Dermis blood vessel endothelial cell (primary cell): ENCODE measurements at regions not wholly inside any gene's neighbourhood (a gene's known extent, or its start where the extent isn't known, plus 50 kb on each side); places are given as distances from the start of the nearest gene placed in this dataset.
"Not testable (repeated sequence)": the region's sequence is repeated elsewhere in the genome, so short reads cannot be mapped to it uniquely, and the experiment has no call there.

Experiments
- DNase-seq: peaks from one replicate; pipeline ENCODE4 v3.0.0; 2010

- not testable (repeated sequence) for DNase-seq
Observed at GRCh38 chrX:122224137-122224536, 959.9 kb upstream of the GRIA3 start.

DNA sequence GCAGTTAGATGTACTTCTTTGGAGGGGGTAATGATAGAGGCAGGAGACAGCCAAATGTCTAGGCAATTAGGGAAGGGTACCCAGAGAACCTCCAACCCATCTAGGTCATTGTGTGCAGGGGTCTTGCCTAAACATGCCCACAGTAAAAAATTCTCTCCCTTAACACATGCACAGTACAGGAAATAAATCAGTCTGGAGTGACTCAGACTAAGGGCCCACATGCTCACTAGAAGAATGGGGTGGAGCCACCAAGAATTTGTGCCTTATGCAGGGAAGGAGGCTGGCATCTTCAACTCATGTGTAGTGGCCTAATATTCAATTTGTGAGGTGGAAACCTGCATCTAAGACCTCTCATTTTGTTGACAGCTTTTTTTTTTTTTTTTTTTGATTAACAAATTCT, 945.3 kb upstream of the GRIA3 start:
- DNase-seq, result no peak

GRCh38 chrX:122241959-122242358, 942.1 kb upstream of the GRIA3 start:
- no peak for DNase-seq

GRCh38 chrX:122244080-122244479, 940.0 kb upstream of the GRIA3 start:
- DNase-seq, result no peak

- no peak for DNase-seq
Observed at GRCh38 chrX:122245175-122245574, 938.9 kb upstream of the GRIA3 start.

DNA sequence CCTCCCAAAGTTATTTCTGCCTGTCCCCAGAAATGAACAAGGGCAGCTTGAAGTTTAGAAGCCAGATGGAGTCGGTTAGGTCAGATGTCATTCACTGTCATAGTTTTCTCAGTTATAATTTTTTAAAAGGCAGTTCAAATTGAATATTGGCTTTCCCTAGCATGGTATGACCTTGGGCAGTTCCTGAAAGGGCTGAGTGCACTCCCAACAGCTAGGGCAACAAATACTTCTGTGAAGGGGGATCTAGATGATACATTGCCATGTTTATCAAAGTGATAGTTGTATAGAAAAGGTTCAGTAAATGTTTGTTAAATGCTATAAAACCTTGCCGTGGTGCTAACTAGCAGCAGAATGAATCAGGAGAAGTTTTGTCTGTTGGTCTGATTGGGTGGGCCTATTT, 938.1 kb upstream of the GRIA3 start:
- DNase-seq, result no peak

DNA sequence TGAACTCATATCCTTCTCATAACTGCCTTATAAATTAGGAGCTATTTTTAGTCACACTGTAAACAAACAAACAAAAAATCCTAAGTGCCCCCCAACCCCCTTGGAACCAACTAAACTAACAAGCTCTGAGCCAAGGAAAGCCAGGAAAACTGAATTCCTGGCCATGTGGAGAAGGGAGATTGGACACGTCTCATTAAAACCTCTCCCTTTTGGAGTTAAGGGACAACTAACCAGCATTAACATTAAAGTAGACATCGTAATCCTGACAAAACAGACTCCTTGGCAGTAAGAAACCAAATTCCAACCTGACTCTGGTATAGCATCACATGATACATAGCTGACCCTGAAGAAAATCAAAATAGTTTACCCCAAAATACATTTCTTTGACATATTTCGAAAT, 937.1 kb upstream of the GRIA3 start:
- no peak for DNase-seq

DNA sequence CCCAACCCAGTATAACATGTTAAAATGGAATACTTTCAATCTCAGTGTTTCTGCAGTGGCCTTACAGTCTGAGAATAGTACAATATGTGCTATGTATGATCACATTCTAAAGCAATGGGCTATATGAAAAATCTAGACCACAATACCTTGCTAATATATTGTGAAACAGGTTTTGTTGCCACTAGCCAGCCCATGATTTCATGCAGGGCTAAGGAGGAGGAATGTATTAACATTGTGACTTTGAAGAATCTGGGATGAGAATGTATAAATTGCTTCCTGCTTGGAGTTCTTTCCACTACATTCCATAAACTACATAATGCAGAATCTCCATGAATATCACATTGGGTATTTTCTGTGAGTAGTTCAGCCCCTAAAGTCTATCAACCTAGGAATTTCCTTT, 935.4 kb upstream of the GRIA3 start:
- no peak for DNase-seq

DNA sequence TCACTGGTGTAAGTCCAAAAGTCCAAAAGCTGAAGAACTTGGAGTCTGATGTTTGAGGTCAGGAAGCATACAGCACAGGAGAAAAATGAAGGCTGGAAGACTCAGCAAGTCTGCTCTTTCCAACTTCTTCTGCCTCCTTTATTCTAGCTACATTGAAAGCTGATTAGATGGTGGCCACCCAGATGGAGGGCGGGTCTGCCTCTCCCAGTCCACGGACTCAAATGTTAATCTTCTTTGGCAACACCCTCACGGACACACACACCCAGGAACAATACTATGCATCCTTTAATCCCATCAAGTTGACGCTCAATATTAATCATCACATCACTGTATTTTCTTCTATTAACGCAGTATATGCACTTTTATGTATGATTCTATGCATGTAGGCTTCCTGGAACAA, 931.6 kb upstream of the GRIA3 start:
- DNase-seq, result no peak

DNA sequence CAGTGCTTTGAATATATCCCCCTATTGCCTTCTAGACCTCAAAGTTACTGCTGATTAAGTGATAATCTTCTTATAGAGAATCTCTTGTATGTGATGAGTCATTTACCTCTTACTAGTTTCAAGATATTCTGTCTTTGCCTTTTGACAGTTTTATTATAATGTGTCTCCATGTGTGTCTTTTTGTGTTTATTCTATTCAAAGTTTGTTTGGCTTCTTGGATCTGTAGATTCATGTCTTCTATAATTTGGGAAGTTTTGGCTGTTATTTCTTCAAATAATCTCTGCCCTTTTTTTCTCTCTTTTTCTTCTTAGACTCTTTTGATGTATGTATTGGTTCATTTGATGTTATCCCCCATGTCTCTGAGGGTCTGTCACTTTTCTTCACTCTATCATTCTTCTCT, 915.7 kb upstream of the GRIA3 start:
- DNase-seq, result no peak

DNA sequence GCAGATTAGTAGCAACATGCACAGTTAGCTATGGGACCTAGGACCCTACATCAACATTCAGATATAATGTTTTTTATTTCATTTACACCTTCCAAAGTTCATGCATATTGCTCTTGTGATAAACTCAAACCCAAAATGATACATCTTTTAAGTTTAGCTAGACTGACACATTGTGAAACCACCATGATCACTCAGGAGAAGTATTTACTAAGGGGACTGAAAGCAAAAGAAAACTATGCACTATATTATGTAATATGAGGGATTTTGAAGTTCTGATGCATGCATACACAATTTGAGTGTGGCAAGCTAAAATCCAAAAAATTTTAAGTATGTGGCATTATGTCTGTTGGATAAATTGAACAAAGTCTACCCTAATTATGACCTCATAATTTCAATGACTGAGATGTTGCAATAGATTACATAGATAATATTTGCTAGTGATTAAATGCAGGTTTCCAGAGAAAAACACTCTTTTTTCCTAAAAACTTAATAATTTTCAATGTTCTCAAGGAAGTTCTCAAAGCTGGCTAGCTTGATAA, 914.8 kb upstream of the GRIA3 start:
- no peak for DNase-seq

- no peak for DNase-seq
Observed at GRCh38 chrX:122270809-122271494, 913.1 kb upstream of the GRIA3 start.

GRCh38 chrX:122272011-122272410, 912.1 kb upstream of the GRIA3 start:
- DNase-seq, result no peak

GRCh38 chrX:122279746-122280145, 904.3 kb upstream of the GRIA3 start:
- DNase-seq, result no peak

DNA sequence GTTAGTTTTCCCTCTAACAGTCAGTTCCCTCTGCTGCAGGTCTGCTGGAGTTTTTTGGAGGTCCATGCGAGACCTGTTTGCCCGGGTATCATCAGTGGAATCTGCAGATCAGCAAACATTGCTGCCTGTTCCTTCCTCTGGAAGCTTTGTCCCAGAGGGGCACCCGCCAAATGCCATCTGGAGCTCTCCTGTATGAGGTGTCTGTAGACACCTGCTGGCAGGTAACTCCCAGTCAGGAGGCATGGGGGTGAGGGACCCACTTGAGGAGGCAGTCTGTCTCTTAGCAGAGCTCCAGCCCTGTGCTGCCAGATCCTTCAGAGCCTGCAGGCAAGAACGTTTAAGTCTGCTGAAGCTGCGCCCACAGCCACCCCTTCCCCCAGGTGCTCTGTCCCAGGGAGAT, 884.3 kb upstream of the GRIA3 start:
- not testable (repeated sequence) for DNase-seq

- DNase-seq, result no peak
Observed at GRCh38 chrX:122301491-122301890, 882.6 kb upstream of the GRIA3 start.

- DNase-seq, result no peak
Observed at GRCh38 chrX:122303761-122304160, 880.3 kb upstream of the GRIA3 start.

GRCh38 chrX:122344816-122345215, 839.3 kb upstream of the GRIA3 start:
- DNase-seq, result no peak

GRCh38 chrX:122363112-122363795, 820.8 kb upstream of the GRIA3 start:
- no peak for DNase-seq

GRCh38 chrX:122375533-122375932, 808.5 kb upstream of the GRIA3 start:
- DNase-seq, result not testable (repeated sequence)

- DNase-seq, result no peak
Observed at GRCh38 chrX:122389005-122389404, 795.1 kb upstream of the GRIA3 start.

GRCh38 chrX:122418758-122419157, 765.3 kb upstream of the GRIA3 start:
- DNase-seq, result no peak

DNA sequence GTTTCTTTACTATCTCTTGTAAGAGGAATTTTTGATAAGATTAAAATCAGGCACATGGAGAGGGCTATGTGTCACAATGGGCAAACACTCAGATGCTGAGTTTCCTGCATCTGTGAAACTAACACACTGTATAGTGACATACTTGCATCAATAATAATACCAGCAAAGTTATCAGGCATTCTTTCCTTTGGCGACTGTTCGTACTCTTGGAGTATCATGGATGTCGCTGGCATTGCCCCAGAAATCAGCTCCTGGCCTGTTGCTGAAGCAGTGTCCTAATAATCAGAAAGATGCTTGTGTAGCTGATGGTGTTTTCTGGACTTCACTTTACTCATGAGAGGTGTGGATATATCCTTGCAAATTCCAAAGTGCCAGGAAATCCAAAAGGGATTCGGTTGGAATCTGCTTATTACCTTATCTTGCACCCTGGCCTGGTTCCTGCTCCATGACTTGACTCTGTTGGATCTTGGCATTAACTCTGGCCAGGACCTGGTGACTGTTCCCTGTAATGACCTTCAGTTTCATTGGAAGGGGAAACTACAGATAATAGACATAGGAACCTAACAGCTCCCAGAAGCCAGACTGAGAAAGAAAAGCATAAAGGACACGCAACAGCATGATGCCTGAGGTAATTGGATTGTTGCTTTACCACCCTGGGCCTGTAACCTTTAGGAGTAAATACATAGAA, 762.5 kb upstream of the GRIA3 start:
- DNase-seq, result no peak

DNA sequence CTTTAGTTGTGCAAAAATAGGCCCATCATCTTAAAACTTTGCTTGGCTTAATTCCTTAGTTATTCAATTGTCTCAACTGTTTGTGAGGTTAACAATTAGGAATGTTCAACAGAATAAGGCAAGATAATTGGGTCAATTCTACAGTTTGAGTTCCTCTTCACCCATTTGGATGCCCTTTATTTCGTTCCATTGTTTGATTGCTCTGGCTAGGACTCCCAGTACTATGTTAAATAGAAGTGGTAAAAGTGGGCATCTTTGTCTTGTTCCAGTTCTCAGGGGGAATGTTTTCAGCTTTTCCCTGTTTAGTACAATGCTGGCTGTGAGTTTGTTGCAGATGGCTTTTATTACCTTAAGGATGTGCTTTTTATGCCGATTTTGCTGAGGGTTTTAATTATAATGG, 761.5 kb upstream of the GRIA3 start:
- DNase-seq, result no peak
